Loucy (cell line): ENCODE measurements at regions not wholly inside any gene's neighbourhood (a gene's known extent, or its start where the extent isn't known, plus 50 kb on each side); places are given as distances from the start of the nearest gene placed in this dataset.

Experiments
- H2AFZ ChIP-seq: fragments of 200-600 bp; sonication (generic); 2 replicates; pipeline ENCODE4 v1.6.0; 2016; ENCODE audit warnings: antibody characterized with exemption, mild to moderate bottlenecking, low read length, moderate library complexity
- H3F3A ChIP-seq: fragments of 200-600 bp; 2 replicates; pipeline ENCODE4 v1.6.0; 2016; ENCODE audit warnings: antibody characterized with exemption, low read depth, mild to moderate bottlenecking
- H3K27me3 ChIP-seq: fragments of 200-600 bp; sonication (generic); 2 replicates; pipeline ENCODE4 v1.6.1; 2014; ENCODE audit warnings: low read length, mild to moderate bottlenecking; ENCODE audit not compliant: insufficient read depth, poor library complexity, severe bottlenecking
- H3K36me3 ChIP-seq: fragments of 200-600 bp; sonication (generic); 2 replicates; pipeline ENCODE4 v1.6.1; 2016; ENCODE audit warnings: low read length; ENCODE audit not compliant: insufficient read depth
- H3K4me1 ChIP-seq: fragments of 200-600 bp; sonication (generic); 2 replicates; pipeline ENCODE4 v1.5.1; 2014; ENCODE audit warnings: low read length, mild to moderate bottlenecking; ENCODE audit not compliant: insufficient read depth, poor library complexity, severe bottlenecking
- H3K4me2 ChIP-seq: fragments of 200-600 bp; sonication (generic); 2 replicates; pipeline ENCODE4 v1.6.0; 2014; ENCODE audit warnings: antibody characterized with exemption, low read length, low read depth, mild to moderate bottlenecking; ENCODE audit not compliant: poor library complexity, severe bottlenecking
- H3K4me3 ChIP-seq: fragments of 200-600 bp; sonication (generic); 2 replicates; pipeline ENCODE4 v1.5.1; 2014; ENCODE audit warnings: low read length, mild to moderate bottlenecking, mixed read lengths; ENCODE audit not compliant: poor library complexity, severe bottlenecking
- H3K79me2 ChIP-seq: fragments of 200-600 bp; sonication (generic); 2 replicates; pipeline ENCODE4 v1.6.1; 2014; ENCODE audit warnings: low read length; ENCODE audit not compliant: insufficient read depth
- H3K9ac ChIP-seq: fragments of 200-600 bp; sonication (generic); 2 replicates; pipeline ENCODE4 v1.6.0; 2014; ENCODE audit warnings: mild to moderate bottlenecking, low read depth, low read length, moderate library complexity; ENCODE audit not compliant: poor library complexity, severe bottlenecking
- H3K9me2 ChIP-seq: fragments of 200-600 bp; sonication (generic); replicated peaks from 2 replicates; pipeline ENCODE4 v1.6.1; 2016; ENCODE audit warnings: low read depth, low read length, mixed read lengths
- H3K9me3 ChIP-seq: fragments of 200-600 bp; sonication (generic); 2 replicates; pipeline ENCODE4 v1.6.1; 2014; ENCODE audit warnings: mild to moderate bottlenecking, antibody characterized with exemption, low read length, low read depth; ENCODE audit not compliant: insufficient read depth
- H4K20me1 ChIP-seq: fragments of 200-600 bp; sonication (generic); 2 replicates; pipeline ENCODE4 v1.6.0; 2014; ENCODE audit warnings: antibody characterized with exemption, low read length, mild to moderate bottlenecking; ENCODE audit not compliant: insufficient read depth, poor library complexity, severe bottlenecking
- EZH2phosphoT487 ChIP-seq: fragments of 200-600 bp; IDR thresholded peaks from 2 replicates; pipeline ENCODE4 v1.6.1; 2018; ENCODE audit warnings: antibody characterized with exemption, mild to moderate bottlenecking, moderate library complexity, borderline replicate concordance
- TF ChIP-seq, protein P1 (sequence below): fragments of 200-600 bp; sonication (generic); conservative IDR thresholded peaks from 2 replicates; pipeline ENCODE4 v1.5.1; 2014; ENCODE audit warnings: mild to moderate bottlenecking, antibody characterized with exemption, low read length

DNA sequence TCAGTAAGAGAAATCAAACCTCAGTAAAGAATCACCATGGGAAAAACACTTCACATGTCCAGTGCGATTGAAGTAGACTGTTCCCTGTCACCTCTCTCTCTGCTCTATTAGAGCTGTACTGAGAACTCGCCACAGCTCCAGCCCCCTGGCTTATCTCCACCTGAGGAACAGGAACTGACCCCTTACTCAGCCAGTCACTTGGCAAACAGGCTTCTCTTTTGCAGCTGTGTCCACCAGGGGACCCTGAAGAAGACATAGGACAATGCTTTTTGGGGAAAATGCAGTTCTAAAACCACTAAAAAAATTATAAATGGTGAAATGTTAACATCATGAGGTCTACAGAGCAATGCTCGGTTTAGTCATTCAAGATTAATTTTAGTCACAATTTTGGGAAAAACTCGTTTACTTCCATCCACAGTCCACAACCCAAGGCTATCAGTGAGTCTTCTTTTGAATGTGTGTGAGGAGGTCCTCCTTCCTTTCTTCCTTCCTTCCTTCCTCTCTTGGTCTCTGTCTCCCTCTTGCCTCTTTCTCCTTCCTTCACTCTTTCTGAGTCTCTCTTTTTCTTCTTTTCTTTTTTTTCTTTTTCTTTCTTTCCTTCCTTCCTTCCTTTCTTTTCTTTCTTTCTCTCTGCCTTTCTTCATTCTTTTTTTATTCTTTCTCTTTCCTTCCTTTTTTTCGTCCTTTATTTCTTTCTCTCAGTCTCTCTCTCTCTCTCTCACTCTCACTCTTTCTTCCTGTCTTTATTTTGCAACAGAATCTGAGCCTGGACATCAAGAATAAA, 1189.5 kb upstream of the TMEM132C start:
- no peaks in the 10 kb centered on the region for H3K79me2 ChIP-seq
- H3K27me3 ChIP-seq: no peaks in the 10 kb centered on the region
- no peak overlapping the region for H3K9ac ChIP-seq
- H3F3A ChIP-seq: no peaks in the 10 kb centered on the region
- H3K4me3 ChIP-seq: no peak overlapping the region
- no peaks in the 10 kb centered on the region for H3K9me3 ChIP-seq
- no peak overlapping the region for H3K4me2 ChIP-seq
- no peaks in the 10 kb centered on the region for H3K4me1 ChIP-seq
- no peaks in the 10 kb centered on the region for H3K36me3 ChIP-seq
- no peaks in the 10 kb centered on the region for H3K9me2 ChIP-seq
- TF ChIP-seq, protein P1, sequence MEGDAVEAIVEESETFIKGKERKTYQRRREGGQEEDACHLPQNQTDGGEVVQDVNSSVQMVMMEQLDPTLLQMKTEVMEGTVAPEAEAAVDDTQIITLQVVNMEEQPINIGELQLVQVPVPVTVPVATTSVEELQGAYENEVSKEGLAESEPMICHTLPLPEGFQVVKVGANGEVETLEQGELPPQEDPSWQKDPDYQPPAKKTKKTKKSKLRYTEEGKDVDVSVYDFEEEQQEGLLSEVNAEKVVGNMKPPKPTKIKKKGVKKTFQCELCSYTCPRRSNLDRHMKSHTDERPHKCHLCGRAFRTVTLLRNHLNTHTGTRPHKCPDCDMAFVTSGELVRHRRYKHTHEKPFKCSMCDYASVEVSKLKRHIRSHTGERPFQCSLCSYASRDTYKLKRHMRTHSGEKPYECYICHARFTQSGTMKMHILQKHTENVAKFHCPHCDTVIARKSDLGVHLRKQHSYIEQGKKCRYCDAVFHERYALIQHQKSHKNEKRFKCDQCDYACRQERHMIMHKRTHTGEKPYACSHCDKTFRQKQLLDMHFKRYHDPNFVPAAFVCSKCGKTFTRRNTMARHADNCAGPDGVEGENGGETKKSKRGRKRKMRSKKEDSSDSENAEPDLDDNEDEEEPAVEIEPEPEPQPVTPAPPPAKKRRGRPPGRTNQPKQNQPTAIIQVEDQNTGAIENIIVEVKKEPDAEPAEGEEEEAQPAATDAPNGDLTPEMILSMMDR: peak; percentile 24
- no peak for TF ChIP-seq EZH2phosphoT487
- H2AFZ ChIP-seq: no peak overlapping the region
- H4K20me1 ChIP-seq: no peaks in the 10 kb centered on the region

- Histone ChIP-seq H3K9me3 (no peaks in the 10 kb centered on the region), H3K79me2 (no peaks in the 10 kb centered on the region), H2AFZ (no peak overlapping the region), H3K4me3 (no peak overlapping the region), H3K9me2 (no peaks in the 10 kb centered on the region), H4K20me1 (no peaks in the 10 kb centered on the region), H3K4me1 (peaks cover 9% of the 10 kb centered on the region), H3K4me2 (no peak overlapping the region), H3K9ac (no peak overlapping the region), H3K27me3 (no peaks in the 10 kb centered on the region), H3F3A (no peaks in the 10 kb centered on the region), H3K36me3 (no peaks in the 10 kb centered on the region)
- no peak for TF ChIP-seq EZH2phosphoT487
- TF ChIP-seq, protein P1: no peak
Observed at GRCh38 chr12:127078577-127079350, 1188.2 kb upstream of the TMEM132C start.

DNA sequence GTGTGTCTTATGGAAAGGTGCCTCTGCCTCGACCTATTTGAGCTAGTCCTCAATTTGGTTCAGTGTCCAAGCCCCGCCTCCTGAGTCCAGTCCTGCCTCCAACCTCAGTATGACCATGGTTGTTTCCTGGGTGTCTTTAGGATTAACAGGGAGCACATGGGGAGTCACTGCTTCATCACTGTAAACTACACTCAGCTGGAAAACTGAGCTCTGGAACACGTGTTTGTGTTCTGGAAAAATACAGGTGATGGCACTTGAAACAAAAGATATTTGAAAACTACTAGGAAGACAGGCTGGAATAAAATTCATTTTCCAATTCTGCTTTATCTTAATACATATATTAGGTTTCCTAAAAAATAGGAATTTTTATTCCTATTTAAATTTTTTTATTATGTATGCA, 1187.3 kb upstream of the TMEM132C start:
- no peaks in the 10 kb centered on the region for H3K27me3 ChIP-seq
- no peaks in the 10 kb centered on the region for H3K79me2 ChIP-seq
- H3K4me3 ChIP-seq: no peak overlapping the region
- no peaks in the 10 kb centered on the region for H3K9me3 ChIP-seq
- H3K9ac ChIP-seq: no peak overlapping the region
- peaks cover 10% of the 10 kb centered on the region for H3K4me1 ChIP-seq
- no peak for TF ChIP-seq EZH2phosphoT487
- no peaks in the 10 kb centered on the region for H3K36me3 ChIP-seq
- H4K20me1 ChIP-seq: no peaks in the 10 kb centered on the region
- H3K4me2 ChIP-seq: no peak overlapping the region
- H3K9me2 ChIP-seq: no peaks in the 10 kb centered on the region
- no peak overlapping the region for H2AFZ ChIP-seq
- no peaks in the 10 kb centered on the region for H3F3A ChIP-seq
